DND-41 (cell line): ENCODE measurements at regions not wholly inside any gene's neighbourhood (a gene's known extent, or its start where the extent isn't known, plus 50 kb on each side); places are given as distances from the start of the nearest gene placed in this dataset.
"Not testable (repeated sequence)": the region's sequence is repeated elsewhere in the genome, so short reads cannot be mapped to it uniquely, and the experiment has no call there.

Source experiments
- ATAC-seq: fragments of 200-7000 bp; cut with Tn5 transposase; 3 replicates; pipeline ENCODE4 v1.9.1; 2021; ENCODE audit warnings: low read depth; ENCODE audit not compliant: insufficient read depth
- DNase-seq: peaks from one replicate; pipeline ENCODE4 v3.0.0-alpha.2; 2020
- H2AFZ ChIP-seq: 2 replicates; pipeline ENCODE4 v1.6.0; 2012; ENCODE audit warnings: low read depth, low read length
- H3K27ac ChIP-seq: 2 replicates; pipeline ENCODE4 v1.5.1; 2012; ENCODE audit warnings: low read length, inconsistent platforms
- H3K27me3 ChIP-seq: fragments of 200-600 bp; sonication (generic); 2 replicates; pipeline ENCODE4 v1.6.0; 2012; ENCODE audit warnings: low read length, mild to moderate bottlenecking, inconsistent platforms; ENCODE audit not compliant: insufficient read depth, poor library complexity
- H3K36me3 ChIP-seq: 2 replicates; pipeline ENCODE4 v1.5.1; 2012; ENCODE audit warnings: low read length, inconsistent platforms; ENCODE audit not compliant: insufficient read depth
- H3K4me1 ChIP-seq: 2 replicates; pipeline ENCODE4 v1.5.1; 2012; ENCODE audit warnings: mild to moderate bottlenecking, low read length; ENCODE audit not compliant: insufficient read depth
- H3K4me2 ChIP-seq: 2 replicates; pipeline ENCODE4 v1.6.0; 2012; ENCODE audit warnings: mild to moderate bottlenecking, moderate library complexity, low read length, inconsistent platforms; ENCODE audit not compliant: insufficient read depth
- H3K4me3 ChIP-seq, 2 experiments: fragments of 200-600 bp in 1 of 2; shearing (Covaris generic) in 1 of 2; 2 replicates each; pipeline ENCODE4 v1.5.1; 2012 to 2016; ENCODE audit warnings: inconsistent platforms in 2 of 2, low read length in 2 of 2, mild to moderate bottlenecking in 2 of 2, low read depth in 1 of 2, moderate library complexity in 1 of 2
- H3K79me2 ChIP-seq: 2 replicates; pipeline ENCODE4 v1.6.0; 2012; ENCODE audit warnings: low read length, inconsistent platforms; ENCODE audit not compliant: insufficient read depth
- H3K9ac ChIP-seq: 2 replicates; pipeline ENCODE4 v1.6.0; 2012; ENCODE audit warnings: low read depth, mild to moderate bottlenecking, inconsistent platforms, low read length, moderate library complexity
- H3K9me3 ChIP-seq: 2 replicates; pipeline ENCODE4 v1.5.1; 2012; ENCODE audit warnings: low read length, moderate library complexity, mild to moderate bottlenecking, inconsistent platforms; ENCODE audit not compliant: insufficient read depth, severe bottlenecking
- H4K20me1 ChIP-seq: 2 replicates; pipeline ENCODE4 v1.6.0; 2012; ENCODE audit warnings: low read length; ENCODE audit not compliant: insufficient read depth
- EZH2 ChIP-seq: IDR thresholded peaks from 3 replicates; pipeline ENCODE4 v1.6.1; 2012; ENCODE audit warnings: borderline replicate concordance, low read depth, mild to moderate bottlenecking, moderate library complexity, low read length, inconsistent platforms; ENCODE audit not compliant: severe bottlenecking
- TF ChIP-seq, protein P1 (sequence below): IDR thresholded peaks from 2 replicates; pipeline ENCODE4 v1.5.1; 2012; ENCODE audit warnings: borderline replicate concordance, low read length, moderate library complexity, mild to moderate bottlenecking; ENCODE audit not compliant: poor library complexity, severe bottlenecking; ENCODE audit errors: extremely low read depth

DNA sequence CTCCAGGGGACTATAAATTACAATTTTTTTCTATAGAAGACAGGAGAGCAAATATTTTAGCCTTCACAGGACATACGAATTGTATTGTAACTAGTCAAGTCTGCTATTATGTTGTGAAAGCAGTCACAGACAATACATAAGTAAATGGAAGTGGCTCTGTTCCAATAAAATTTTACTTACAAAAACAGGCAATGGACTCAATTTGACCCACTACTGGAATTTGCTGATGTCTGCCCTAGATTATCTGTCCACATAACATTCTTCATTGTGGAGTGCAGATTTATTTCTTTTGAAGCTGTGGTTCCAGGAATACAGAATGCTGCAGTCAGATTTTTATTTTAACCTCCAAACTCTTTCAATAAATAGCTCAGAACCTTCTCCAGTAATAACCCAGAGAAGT, 330.3 kb downstream of the PPP4R3C start:
- ATAC-seq (no peak), DNase-seq (no peak)
- no peaks in the 10 kb centered on the region for H3K9me3 ChIP-seq
- H4K20me1 ChIP-seq, result no peaks in the 10 kb centered on the region
- TF ChIP-seq, protein P1, sequence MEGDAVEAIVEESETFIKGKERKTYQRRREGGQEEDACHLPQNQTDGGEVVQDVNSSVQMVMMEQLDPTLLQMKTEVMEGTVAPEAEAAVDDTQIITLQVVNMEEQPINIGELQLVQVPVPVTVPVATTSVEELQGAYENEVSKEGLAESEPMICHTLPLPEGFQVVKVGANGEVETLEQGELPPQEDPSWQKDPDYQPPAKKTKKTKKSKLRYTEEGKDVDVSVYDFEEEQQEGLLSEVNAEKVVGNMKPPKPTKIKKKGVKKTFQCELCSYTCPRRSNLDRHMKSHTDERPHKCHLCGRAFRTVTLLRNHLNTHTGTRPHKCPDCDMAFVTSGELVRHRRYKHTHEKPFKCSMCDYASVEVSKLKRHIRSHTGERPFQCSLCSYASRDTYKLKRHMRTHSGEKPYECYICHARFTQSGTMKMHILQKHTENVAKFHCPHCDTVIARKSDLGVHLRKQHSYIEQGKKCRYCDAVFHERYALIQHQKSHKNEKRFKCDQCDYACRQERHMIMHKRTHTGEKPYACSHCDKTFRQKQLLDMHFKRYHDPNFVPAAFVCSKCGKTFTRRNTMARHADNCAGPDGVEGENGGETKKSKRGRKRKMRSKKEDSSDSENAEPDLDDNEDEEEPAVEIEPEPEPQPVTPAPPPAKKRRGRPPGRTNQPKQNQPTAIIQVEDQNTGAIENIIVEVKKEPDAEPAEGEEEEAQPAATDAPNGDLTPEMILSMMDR, result no peak
- no peak for TF ChIP-seq EZH2
- H3K79me2 ChIP-seq, result no peaks in the 10 kb centered on the region
- H3K27ac ChIP-seq, result no peak overlapping the region
- no peak overlapping the region for H3K9ac ChIP-seq
- H3K4me3 ChIP-seq, result no peak overlapping the region
- no peak overlapping the region for H2AFZ ChIP-seq
- H3K27me3 ChIP-seq, result no peaks in the 10 kb centered on the region
- H3K4me1 ChIP-seq, result no peaks in the 10 kb centered on the region
- no peak overlapping the region for H3K4me2 ChIP-seq
- H3K36me3 ChIP-seq, result no peaks in the 10 kb centered on the region

DNA sequence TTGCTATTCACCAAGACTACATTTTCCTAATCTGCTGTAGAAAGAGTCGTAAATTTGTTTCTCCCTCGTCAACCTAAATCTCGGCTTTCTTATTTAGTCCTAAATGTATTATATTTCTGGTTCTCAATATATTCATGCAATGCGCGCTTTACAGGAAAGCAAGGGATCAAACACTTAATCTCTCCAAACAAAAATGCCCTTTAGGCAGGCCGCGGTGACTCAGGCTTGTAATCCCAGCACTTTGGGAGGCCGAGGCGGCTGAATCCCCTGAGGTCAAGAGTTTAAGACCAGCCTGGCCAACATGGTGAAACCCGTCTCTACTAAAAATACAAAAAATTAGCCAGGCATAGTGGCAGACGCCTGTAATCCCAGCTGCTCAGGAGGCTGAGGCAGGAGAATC, 376.0 kb downstream of the PPP4R3C start:
- not testable (repeated sequence) for H3K27ac ChIP-seq, DNase-seq, H3K36me3 ChIP-seq, H3K79me2 ChIP-seq, H3K4me2 ChIP-seq, H4K20me1 ChIP-seq, ATAC-seq, H3K9me3 ChIP-seq, H3K27me3 ChIP-seq, H3K4me1 ChIP-seq, H3K9ac ChIP-seq, H3K4me3 ChIP-seq, H2AFZ ChIP-seq

DNA sequence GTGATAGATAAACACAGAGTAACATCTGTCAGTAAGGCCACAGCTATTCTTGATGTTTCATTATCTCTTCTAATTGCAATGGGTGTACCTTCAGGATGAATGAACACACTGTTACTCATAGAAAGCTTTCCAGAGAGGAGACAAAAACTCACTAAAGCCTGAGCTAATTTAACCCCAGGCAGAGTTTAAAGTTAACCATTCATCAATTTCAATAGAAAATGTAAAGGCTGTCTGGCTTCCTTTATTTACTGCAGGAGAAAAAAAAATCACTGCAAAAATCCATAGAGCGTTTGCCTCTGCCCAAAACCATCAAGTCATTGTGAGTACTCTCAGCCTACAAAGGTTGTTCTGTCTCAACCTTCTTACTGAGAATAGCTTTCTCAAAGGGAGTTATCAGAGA, 376.9 kb downstream of the PPP4R3C start:
- Histone ChIP-seq H3K4me2 (no peak overlapping the region), H3K79me2 (no peaks in the 10 kb centered on the region), H3K9ac (no peak overlapping the region), H3K4me3 (no peak overlapping the region), H2AFZ (no peak overlapping the region), H3K36me3 (no peaks in the 10 kb centered on the region), H3K9me3 (no peaks in the 10 kb centered on the region), H3K4me1 (no peaks in the 10 kb centered on the region), H3K27me3 (no peaks in the 10 kb centered on the region), H3K27ac (no peak overlapping the region), H4K20me1 (no peaks in the 10 kb centered on the region)
- ATAC-seq, result no peak
- no peak for DNase-seq
- TF ChIP-seq EZH2, result no peak
- TF ChIP-seq, protein P1, result no peak

DNA sequence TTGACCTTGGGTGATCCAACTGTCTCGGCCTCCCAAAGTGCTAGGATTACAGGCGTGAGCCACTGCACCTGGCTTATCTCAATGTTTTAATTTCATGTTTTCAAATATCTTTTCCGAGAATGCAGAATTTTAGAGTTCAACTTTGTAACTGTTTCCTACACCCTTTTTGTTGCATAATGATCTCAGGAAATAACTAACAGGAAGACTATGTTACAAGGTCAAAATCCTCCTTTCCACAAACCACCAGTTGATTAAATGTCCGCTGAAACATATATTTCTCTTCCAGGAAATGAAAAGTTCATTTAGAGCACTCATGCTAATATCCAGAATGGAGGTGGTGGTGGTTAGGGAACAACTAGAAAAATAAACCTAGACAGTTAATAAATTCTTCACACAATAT, 377.8 kb downstream of the PPP4R3C start:
- H3K9ac ChIP-seq, result no peak overlapping the region
- H4K20me1 ChIP-seq, result no peaks in the 10 kb centered on the region
- H3K27ac ChIP-seq, result no peak overlapping the region
- no peaks in the 10 kb centered on the region for H3K79me2 ChIP-seq
- H3K36me3 ChIP-seq, result no peaks in the 10 kb centered on the region
- no peaks in the 10 kb centered on the region for H3K9me3 ChIP-seq
- no peaks in the 10 kb centered on the region for H3K27me3 ChIP-seq
- H3K4me3 ChIP-seq, result no peak overlapping the region
- no peaks in the 10 kb centered on the region for H3K4me1 ChIP-seq
- ATAC-seq (no peak), DNase-seq (no peak)
- TF ChIP-seq, protein P1, result no peak
- TF ChIP-seq EZH2, result no peak
- H2AFZ ChIP-seq, result no peak overlapping the region
- H3K4me2 ChIP-seq, result no peak overlapping the region
